K562 (cell line): ENCODE measurements at regions not wholly inside any gene's neighbourhood (a gene's known extent, or its start where the extent isn't known, plus 50 kb on each side); places are given as distances from the start of the nearest gene placed in this dataset.

ENCODE experiments used
- ATAC-seq: fragments of 200-7000 bp; cut with Tn5 transposase; 3 replicates; pipeline ENCODE4 v1.9.1; 2020; ENCODE audit warnings: moderate library complexity
- BruUV-seq: library from RNA; stranded (reverse); fragments of 400-500 nt; replicated peaks from 2 replicates; lab custom pipeline; 2021; lab: Mats Ljungman, UMichigan
- CTCF ChIA-PET: fragments of 300-600 bp; formaldehyde crosslinking; extraction: SDS; loops from one replicate; lab custom pipeline; 2021; ENCODE audit warnings: low intra/inter-chr PET ratio; lab: Yijun Ruan, JAX
- POLR2A ChIA-PET: fragments of 300-600, 350-650 bp; sonication (Branson Sonifier 250); formaldehyde crosslinking; extraction: SDS; loops from one replicate; lab custom pipeline; 2021; ENCODE audit warnings: antibody characterized with exemption, inconsistent platforms; lab: Yijun Ruan, JAX
- DNase-seq, 4 experiments: peaks; one replicate each; pipeline versions ENCODE4 v3.0.0 to v3.0.0-alpha.2; 2011 to 2018; ENCODE audit warnings: low spot score in 3 of 4, mixed read lengths in 3 of 4; ENCODE audit errors: extremely low read depth in 1 of 4
- FAIRE-seq: peaks from 2 replicates; lab custom pipeline; 2011; peaks lifted over from hg19 to GRCh38; lab: Jason Lieb, UNC
- H2AFZ ChIP-seq: 2 replicates; pipeline ENCODE4 v1.6.0; 2011; ENCODE audit warnings: low read depth, low read length, control low read depth, inconsistent platforms
- H3K27ac ChIP-seq: fragments of 200-600 bp; 3 replicates; pipeline ENCODE4 v1.8.0; 2011; ENCODE audit warnings: low read depth, mild to moderate bottlenecking, control low read depth, inconsistent platforms, low read length, moderate library complexity, mixed read lengths; ENCODE audit errors: extremely low read depth
- H3K27me3 ChIP-seq, 2 experiments: fragments of 300-600 bp in 1 of 2; 2 replicates in 1 of 2; 3 replicates in 1 of 2; pipeline versions ENCODE4 v1.6.0 to v1.8.0; 2011; ENCODE audit warnings: inconsistent platforms in 2 of 2, low read length in 2 of 2, mild to moderate bottlenecking in 1 of 2, mixed read lengths in 1 of 2, moderate library complexity in 1 of 2; ENCODE audit not compliant: control insufficient read depth in 2 of 2, insufficient read depth in 2 of 2
- H3K36me3 ChIP-seq: fragments of 300-600 bp; 3 replicates; pipeline ENCODE4 v1.8.0; 2011; ENCODE audit warnings: mild to moderate bottlenecking, low read length, inconsistent platforms; ENCODE audit not compliant: control insufficient read depth, insufficient read depth
- H3K4me1 ChIP-seq, 2 experiments: fragments of 200-600 bp in 1 of 2; replicated peaks in 1 of 2; 2 replicates in 1 of 2; 3 replicates in 1 of 2; pipeline versions ENCODE4 v1.5.1 to v1.8.0; 2011; ENCODE audit warnings: inconsistent platforms in 2 of 2, low read length in 2 of 2, mild to moderate bottlenecking in 1 of 2, mixed read lengths in 1 of 2, moderate library complexity in 1 of 2; ENCODE audit not compliant: control insufficient read depth in 2 of 2, insufficient read depth in 2 of 2
- H3K4me2 ChIP-seq: 2 replicates; pipeline ENCODE4 v1.6.1; 2011; ENCODE audit warnings: low read length, control low read depth, inconsistent platforms, mixed read lengths; ENCODE audit not compliant: insufficient read depth
- H3K4me3 ChIP-seq: fragments of 200-600 bp; sonication (generic), shearing (Covaris generic); 2 replicates; pipeline ENCODE4 v1.5.1; 2016; ENCODE audit warnings: control low read depth, inconsistent platforms
- H3K79me2 ChIP-seq: fragments of 200-600 bp; 3 replicates; pipeline ENCODE4 v1.8.0; 2011; ENCODE audit warnings: low read length, inconsistent platforms; ENCODE audit not compliant: control insufficient read depth, insufficient read depth
- H3K9ac ChIP-seq, 2 experiments: 2 replicates each; pipeline versions ENCODE4 v1.6.0 to v1.6.1; 2011; ENCODE audit warnings: low read depth in 2 of 2, low read length in 2 of 2, control low read depth in 1 of 2, inconsistent platforms in 1 of 2, mild to moderate bottlenecking in 1 of 2, mixed read lengths in 1 of 2; ENCODE audit not compliant: insufficient read depth in 1 of 2
- H3K9me1 ChIP-seq: one replicate; pipeline ENCODE4 v1.6.0; 2011; ENCODE audit warnings: inconsistent platforms, mild to moderate bottlenecking, low read length, moderate library complexity; ENCODE audit not compliant: control insufficient read depth, insufficient read depth
- H3K9me3 ChIP-seq: replicated peaks from 2 replicates; pipeline ENCODE4 v1.5.1; 2011; ENCODE audit warnings: low read depth, low read length, inconsistent platforms; ENCODE audit not compliant: control insufficient read depth, insufficient read depth
- H4K20me1 ChIP-seq: replicated peaks from 2 replicates; pipeline ENCODE4 v1.6.1; 2011; ENCODE audit warnings: low read length, inconsistent platforms, mixed read lengths; ENCODE audit not compliant: control insufficient read depth, insufficient read depth
- CCNT2 ChIP-seq: IDR thresholded peaks from 2 replicates; pipeline ENCODE4 v1.6.1; 2011; ENCODE audit warnings: borderline replicate concordance, low read depth, mild to moderate bottlenecking, moderate library complexity, mixed read lengths, low read length; ENCODE audit not compliant: insufficient read length; ENCODE audit errors: extremely low read depth
- FOS ChIP-seq: IDR thresholded peaks from 3 replicates; pipeline ENCODE4 v1.6.1; 2011; ENCODE audit not compliant: insufficient read length; ENCODE audit errors: extremely low read depth
- KLF10 ChIP-seq: fragments of 250-450 bp; sonication (Bioruptor Pico); IDR thresholded peaks from 2 replicates; pipeline ENCODE4 v1.6.1; 2021; ENCODE audit warnings: matching md5 sums
- RCOR1 ChIP-seq, 2 experiments: IDR thresholded peaks; 2 replicates each; pipeline ENCODE4 v1.6.1; 2012; ENCODE audit warnings: low read depth in 2 of 2, low read length in 2 of 2, borderline replicate concordance in 1 of 2, improper control_type of control experiment in 1 of 2
- REST ChIP-seq, 2 experiments: fragments of 450-650 bp; formaldehyde crosslinking in 1 of 2; IDR thresholded peaks; 2 replicates each; pipeline versions ENCODE4 v1.4.0 to v1.6.1; 2014 to 2020; ENCODE audit warnings: mild to moderate bottlenecking in 2 of 2, borderline replicate concordance in 1 of 2, low read depth in 1 of 2
- TAL1 ChIP-seq: fragments of 450-650 bp; IDR thresholded peaks from 2 replicates; pipeline ENCODE4 v1.6.1; 2016; ENCODE audit warnings: mild to moderate bottlenecking
- ZBTB7A ChIP-seq: IDR thresholded peaks from 2 replicates; pipeline ENCODE4 v1.6.1; 2011; ENCODE audit warnings: low read depth, mild to moderate bottlenecking, low read length, moderate library complexity, borderline replicate concordance; ENCODE audit not compliant: control insufficient read depth
- ZNF766 ChIP-seq: fragments of 200-800 bp; sonication (Bioruptor generic); conservative IDR thresholded peaks from 2 replicates; pipeline ENCODE4 v1.6.1; 2016; ENCODE audit warnings: missing genetic modification characterization, missing compliant biosample characterization
- WGBS: fragments of 100-300 bp; shearing (Covaris generic); methylation state at CpG from one replicate; pipeline ENCODE4 v1.1.6; 2016; ENCODE audit warnings: low coverage, mixed read lengths; ENCODE audit not compliant: insufficient coverage; ENCODE audit errors: missing lambda C conversion rate; 5-methylcytosine and 5-hydroxymethylcytosine counted together
- in situ Hi-C: fragments of 300-500 bp; cut with MboI; formaldehyde crosslinking; loops from 4 replicates; pipeline ENCODE4 v1.15.0; 2018; ENCODE audit warnings: inconsistent platforms, mixed read lengths
- intact Hi-C: fragments of 100-400 bp; cut with micrococcal nuclease; formaldehyde crosslinking; loops from 2 replicates; pipeline ENCODE4 v1.14.2; 2022
- TF ChIP-seq, protein P1 (sequence below): fragments of 250-450 bp; sonication (Bioruptor Pico); IDR thresholded peaks from 2 replicates; pipeline ENCODE4 v1.4.0; 2020

- no peaks in the 10 kb centered on the region for H3K9me3 ChIP-seq
- H3K9me1 ChIP-seq: no peaks in the 10 kb centered on the region
- no peaks in the 10 kb centered on the region; a peak in 1 of 5 replicates for H3K4me1 ChIP-seq
- H3K27me3 ChIP-seq: no peaks in the 10 kb centered on the region
- H3K4me3 ChIP-seq: no peak overlapping the region
- no peak overlapping the region for H3K27ac ChIP-seq
- intact Hi-C loops (no loop called here), in situ Hi-C loops (no loop called here)
- 42% methylated on average over 2 of the region's 2 CpGs for WGBS
- no peak overlapping the region for H2AFZ ChIP-seq
- FAIRE-seq: no peak
- no peak overlapping the region for H3K4me2 ChIP-seq
- no peaks in the 10 kb centered on the region for H4K20me1 ChIP-seq
- H3K36me3 ChIP-seq: no peaks in the 10 kb centered on the region
- no TSS peak for BruUV-seq
- ATAC-seq: no peak
- H3K79me2 ChIP-seq: no peaks in the 10 kb centered on the region
- no peak for DNase-seq
- ChIA-PET CTCF (no interaction called here), POLR2A (interaction anchor here (0.6 kb wide), 1 partner anchor 64 kb away, joined by 3 read pairs; no protein-coding TSS in a partner anchor)
- no peak overlapping the region for H3K9ac ChIP-seq
- TF ChIP-seq REST (IDR thresholded peaks at IDR 0.05; ENCODE audit: borderline replicate concordance) (no peak), REST (CRISPR knock-in tag; IDR thresholded peaks at IDR 0.05; ENCODE audit: low read depth) (no peak), KLF10 (CRISPR knock-in tag) (no peak), TAL1 (no peak), FOS (no peak), ZNF766 (no peak), ZBTB7A (no peak), RCOR1 (IDR thresholded peaks at IDR 0.05; ENCODE audit: borderline replicate concordance in 1 of 2, low read depth in 2 of 2, low read length in 2 of 2) (no peak), CCNT2 (no peak)
- TF ChIP-seq, protein P1, sequence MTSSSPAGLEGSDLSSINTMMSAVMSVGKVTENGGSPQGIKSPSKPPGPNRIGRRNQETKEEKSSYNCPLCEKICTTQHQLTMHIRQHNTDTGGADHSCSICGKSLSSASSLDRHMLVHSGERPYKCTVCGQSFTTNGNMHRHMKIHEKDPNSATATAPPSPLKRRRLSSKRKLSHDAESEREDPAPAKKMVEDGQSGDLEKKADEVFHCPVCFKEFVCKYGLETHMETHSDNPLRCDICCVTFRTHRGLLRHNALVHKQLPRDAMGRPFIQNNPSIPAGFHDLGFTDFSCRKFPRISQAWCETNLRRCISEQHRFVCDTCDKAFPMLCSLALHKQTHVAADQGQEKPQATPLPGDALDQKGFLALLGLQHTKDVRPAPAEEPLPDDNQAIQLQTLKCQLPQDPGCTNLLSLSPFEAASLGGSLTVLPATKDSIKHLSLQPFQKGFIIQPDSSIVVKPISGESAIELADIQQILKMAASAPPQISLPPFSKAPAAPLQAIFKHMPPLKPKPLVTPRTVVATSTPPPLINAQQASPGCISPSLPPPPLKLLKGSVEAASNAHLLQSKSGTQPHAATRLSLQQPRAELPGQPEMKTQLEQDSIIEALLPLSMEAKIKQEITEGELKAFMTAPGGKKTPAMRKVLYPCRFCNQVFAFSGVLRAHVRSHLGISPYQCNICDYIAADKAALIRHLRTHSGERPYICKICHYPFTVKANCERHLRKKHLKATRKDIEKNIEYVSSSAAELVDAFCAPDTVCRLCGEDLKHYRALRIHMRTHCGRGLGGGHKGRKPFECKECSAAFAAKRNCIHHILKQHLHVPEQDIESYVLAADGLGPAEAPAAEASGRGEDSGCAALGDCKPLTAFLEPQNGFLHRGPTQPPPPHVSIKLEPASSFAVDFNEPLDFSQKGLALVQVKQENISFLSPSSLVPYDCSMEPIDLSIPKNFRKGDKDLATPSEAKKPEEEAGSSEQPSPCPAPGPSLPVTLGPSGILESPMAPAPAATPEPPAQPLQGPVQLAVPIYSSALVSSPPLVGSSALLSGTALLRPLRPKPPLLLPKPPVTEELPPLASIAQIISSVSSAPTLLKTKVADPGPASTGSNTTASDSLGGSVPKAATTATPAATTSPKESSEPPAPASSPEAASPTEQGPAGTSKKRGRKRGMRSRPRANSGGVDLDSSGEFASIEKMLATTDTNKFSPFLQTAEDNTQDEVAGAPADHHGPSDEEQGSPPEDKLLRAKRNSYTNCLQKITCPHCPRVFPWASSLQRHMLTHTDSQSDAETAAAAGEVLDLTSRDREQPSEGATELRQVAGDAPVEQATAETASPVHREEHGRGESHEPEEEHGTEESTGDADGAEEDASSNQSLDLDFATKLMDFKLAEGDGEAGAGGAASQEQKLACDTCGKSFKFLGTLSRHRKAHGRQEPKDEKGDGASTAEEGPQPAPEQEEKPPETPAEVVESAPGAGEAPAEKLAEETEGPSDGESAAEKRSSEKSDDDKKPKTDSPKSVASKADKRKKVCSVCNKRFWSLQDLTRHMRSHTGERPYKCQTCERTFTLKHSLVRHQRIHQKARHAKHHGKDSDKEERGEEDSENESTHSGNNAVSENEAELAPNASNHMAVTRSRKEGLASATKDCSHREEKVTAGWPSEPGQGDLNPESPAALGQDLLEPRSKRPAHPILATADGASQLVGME (CRISPR knock-in tag): no peak
Measured at GRCh38 chr12:83271201-83271600, 584.5 kb downstream of the TMTC2 start.
